OCI-LY1 (cell line): ENCODE measurements at regions not wholly inside any gene's neighbourhood (a gene's known extent, or its start where the extent isn't known, plus 50 kb on each side); places are given as distances from the start of the nearest gene placed in this dataset.

Experiments
- H2AFZ ChIP-seq: fragments of 200-600 bp; sonication (generic), shearing (Covaris generic); 2 replicates; pipeline ENCODE4 v1.6.0; 2014; ENCODE audit warnings: antibody characterized with exemption, mild to moderate bottlenecking, low read length
- H3F3A ChIP-seq: fragments of 200-600 bp; sonication (generic), shearing (Covaris generic); 2 replicates; pipeline ENCODE4 v1.6.0; 2014; ENCODE audit warnings: mild to moderate bottlenecking, antibody characterized with exemption, low read length, moderate library complexity; ENCODE audit not compliant: insufficient read depth
- H3K27ac ChIP-seq: fragments of 200-600 bp; sonication (generic); 2 replicates; pipeline ENCODE4 v1.5.1; 2014; ENCODE audit warnings: low read length, mixed run types, mild to moderate bottlenecking, low read depth; ENCODE audit not compliant: poor library complexity, severe bottlenecking
- H3K27me3 ChIP-seq: fragments of 200-600 bp; sonication (generic); 2 replicates; pipeline ENCODE4 v1.6.0; 2014; ENCODE audit warnings: antibody characterized with exemption, mild to moderate bottlenecking, low read length, moderate library complexity; ENCODE audit not compliant: insufficient read depth
- H3K36me3 ChIP-seq: fragments of 200-600 bp; sonication (generic); 2 replicates; pipeline ENCODE4 v1.6.1; 2014; ENCODE audit warnings: mild to moderate bottlenecking, antibody characterized with exemption, low read length, moderate library complexity, mixed read lengths; ENCODE audit not compliant: insufficient read depth
- H3K4me1 ChIP-seq: fragments of 200-600 bp; sonication (generic); 2 replicates; pipeline ENCODE4 v1.5.1; 2014; ENCODE audit warnings: mild to moderate bottlenecking, low read length, moderate library complexity; ENCODE audit not compliant: insufficient read depth, severe bottlenecking
- H3K4me2 ChIP-seq: fragments of 200-600 bp; sonication (generic), shearing (Covaris generic); 2 replicates; pipeline ENCODE4 v1.6.1; 2014; ENCODE audit warnings: low read length
- H3K4me3 ChIP-seq: fragments of 200-600 bp; sonication (generic); 2 replicates; pipeline ENCODE4 v1.5.1; 2014; ENCODE audit warnings: low read length, low read depth, mild to moderate bottlenecking, mixed read lengths; ENCODE audit not compliant: poor library complexity, severe bottlenecking
- H3K79me2 ChIP-seq: fragments of 200-600 bp; shearing (Covaris generic); 2 replicates; pipeline ENCODE4 v1.6.1; 2016; ENCODE audit warnings: mixed run types, low read length, mixed read lengths; ENCODE audit not compliant: insufficient read depth
- H3K9ac ChIP-seq: fragments of 200-600 bp; sonication (generic), shearing (Covaris generic); 2 replicates; pipeline ENCODE4 v1.6.1; 2014; ENCODE audit warnings: mild to moderate bottlenecking, low read length, mixed read lengths
- H3K9me2 ChIP-seq: fragments of 200-600 bp; sonication (generic), shearing (Covaris generic); 2 replicates; pipeline ENCODE4 v1.6.1; 2014; ENCODE audit warnings: low read depth, mild to moderate bottlenecking, low read length, mixed read lengths
- H3K9me3 ChIP-seq: fragments of 200-600 bp; shearing (Covaris generic); 2 replicates; pipeline ENCODE4 v1.6.1; 2014; ENCODE audit warnings: low read length, mixed read lengths
- H4K20me1 ChIP-seq: fragments of 200-600 bp; sonication (generic), shearing (Covaris generic); 2 replicates; pipeline ENCODE4 v1.6.0; 2016; ENCODE audit warnings: mild to moderate bottlenecking, low read length; ENCODE audit not compliant: insufficient read depth
- EZH2 ChIP-seq: fragments of 200-600 bp; sonication (generic), shearing (Covaris generic); IDR thresholded peaks from 2 replicates; pipeline ENCODE4 v1.8.0; 2017; ENCODE audit warnings: borderline replicate concordance, mixed run types, mild to moderate bottlenecking, antibody characterized with exemption, low read length, moderate library complexity, mixed read lengths
- TF ChIP-seq, protein P1 (sequence below): fragments of 200-600 bp; sonication (generic), shearing (Covaris generic); IDR thresholded peaks from 2 replicates; pipeline ENCODE4 v1.5.1; 2017; ENCODE audit warnings: mild to moderate bottlenecking, antibody characterized with exemption, low read length, moderate library complexity, mixed read lengths

DNA sequence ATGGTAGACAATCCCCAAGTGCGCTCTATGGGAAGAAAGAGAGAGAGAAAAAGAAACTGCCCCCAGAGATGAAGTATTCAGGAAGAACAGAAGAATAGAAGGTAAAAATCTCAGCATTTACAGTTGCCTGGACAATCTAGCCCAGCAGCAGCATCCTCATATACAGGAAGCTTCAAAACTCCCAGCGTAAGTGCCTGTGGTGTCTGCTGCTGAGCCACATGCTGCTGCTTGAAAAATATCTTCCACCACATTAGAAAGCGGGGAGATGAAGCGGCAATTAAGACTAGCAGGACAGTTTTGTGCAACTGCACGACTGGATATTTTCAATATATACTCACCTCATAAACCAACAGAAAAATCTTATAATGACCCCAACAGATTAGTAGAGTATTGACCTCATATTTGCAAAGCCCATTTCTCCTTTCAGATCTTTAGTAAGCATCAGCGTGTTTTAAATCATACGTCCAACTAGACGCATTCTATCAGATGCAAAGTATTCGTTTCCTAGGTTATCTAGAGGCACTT, 972.0 kb upstream of the TENM3 start:
- no peaks in the 10 kb centered on the region for H3F3A ChIP-seq
- no peaks in the 10 kb centered on the region for H3K9me2 ChIP-seq
- H3K4me2 ChIP-seq = no peak overlapping the region
- no peak overlapping the region for H3K9ac ChIP-seq
- no peaks in the 10 kb centered on the region for H3K4me1 ChIP-seq
- H3K27me3 ChIP-seq = no peaks in the 10 kb centered on the region; the same call in 1 of the 2 replicates
- no peaks in the 10 kb centered on the region for H3K79me2 ChIP-seq
- no peaks in the 10 kb centered on the region for H4K20me1 ChIP-seq
- no peak for TF ChIP-seq EZH2
- TF ChIP-seq, protein P1, sequence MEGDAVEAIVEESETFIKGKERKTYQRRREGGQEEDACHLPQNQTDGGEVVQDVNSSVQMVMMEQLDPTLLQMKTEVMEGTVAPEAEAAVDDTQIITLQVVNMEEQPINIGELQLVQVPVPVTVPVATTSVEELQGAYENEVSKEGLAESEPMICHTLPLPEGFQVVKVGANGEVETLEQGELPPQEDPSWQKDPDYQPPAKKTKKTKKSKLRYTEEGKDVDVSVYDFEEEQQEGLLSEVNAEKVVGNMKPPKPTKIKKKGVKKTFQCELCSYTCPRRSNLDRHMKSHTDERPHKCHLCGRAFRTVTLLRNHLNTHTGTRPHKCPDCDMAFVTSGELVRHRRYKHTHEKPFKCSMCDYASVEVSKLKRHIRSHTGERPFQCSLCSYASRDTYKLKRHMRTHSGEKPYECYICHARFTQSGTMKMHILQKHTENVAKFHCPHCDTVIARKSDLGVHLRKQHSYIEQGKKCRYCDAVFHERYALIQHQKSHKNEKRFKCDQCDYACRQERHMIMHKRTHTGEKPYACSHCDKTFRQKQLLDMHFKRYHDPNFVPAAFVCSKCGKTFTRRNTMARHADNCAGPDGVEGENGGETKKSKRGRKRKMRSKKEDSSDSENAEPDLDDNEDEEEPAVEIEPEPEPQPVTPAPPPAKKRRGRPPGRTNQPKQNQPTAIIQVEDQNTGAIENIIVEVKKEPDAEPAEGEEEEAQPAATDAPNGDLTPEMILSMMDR = no peak
- no peak overlapping the region for H2AFZ ChIP-seq
- H3K36me3 ChIP-seq = no peaks in the 10 kb centered on the region
- H3K4me3 ChIP-seq = no peak overlapping the region
- H3K9me3 ChIP-seq = no peaks in the 10 kb centered on the region
- H3K27ac ChIP-seq = no peak overlapping the region

DNA sequence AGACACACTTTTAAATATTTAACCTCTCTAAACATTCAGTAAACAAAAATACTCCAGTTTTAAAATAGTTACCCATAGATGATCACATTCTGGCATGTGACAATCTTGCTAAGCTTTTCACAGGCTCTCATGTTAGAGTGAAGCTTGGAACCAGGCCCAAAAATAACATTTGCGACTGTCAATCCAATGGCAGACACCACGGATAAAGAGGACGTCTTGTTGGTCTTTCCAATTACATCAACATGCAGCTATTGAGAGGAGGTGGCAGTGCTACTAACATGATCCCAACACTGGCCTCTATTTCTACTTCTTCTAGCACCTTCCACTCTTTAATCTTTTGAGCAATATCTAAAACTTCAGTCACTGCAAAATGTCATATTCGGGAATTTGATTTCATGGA, 970.8 kb upstream of the TENM3 start:
- TF ChIP-seq EZH2 = no peak
- TF ChIP-seq, protein P1 = no peak
- H3F3A ChIP-seq = no peaks in the 10 kb centered on the region
- H3K79me2 ChIP-seq = no peaks in the 10 kb centered on the region
- no peak overlapping the region for H3K4me3 ChIP-seq
- H3K4me1 ChIP-seq = no peaks in the 10 kb centered on the region
- H2AFZ ChIP-seq = no peak overlapping the region
- no peaks in the 10 kb centered on the region for H4K20me1 ChIP-seq
- H3K4me2 ChIP-seq = no peak overlapping the region
- H3K9me2 ChIP-seq = no peaks in the 10 kb centered on the region
- no peaks in the 10 kb centered on the region for H3K9me3 ChIP-seq
- no peaks in the 10 kb centered on the region for H3K36me3 ChIP-seq
- H3K9ac ChIP-seq = no peak overlapping the region
- H3K27me3 ChIP-seq = no peaks in the 10 kb centered on the region
- no peak overlapping the region for H3K27ac ChIP-seq

DNA sequence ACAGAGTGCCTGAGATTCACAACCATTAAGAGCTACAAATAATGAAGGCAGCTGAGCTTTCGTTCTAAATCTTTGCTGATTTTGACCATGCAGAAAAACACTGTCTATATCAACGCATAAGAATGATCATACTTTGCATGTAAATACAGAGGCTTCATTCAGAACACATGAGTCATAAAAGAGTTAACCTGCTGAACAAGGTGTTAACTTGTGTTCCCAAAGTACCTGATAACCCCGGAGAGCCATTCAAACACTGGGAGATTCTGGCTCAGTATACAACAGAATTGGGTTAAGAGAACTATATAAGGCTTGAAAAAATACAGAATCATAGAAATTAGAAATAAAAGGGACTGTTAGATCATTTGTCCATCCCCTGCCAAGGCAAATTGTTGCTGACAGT, 964.3 kb upstream of the TENM3 start:
- Histone ChIP-seq H3K36me3 (no peaks in the 10 kb centered on the region), H3K27ac (no peak overlapping the region), H3K4me1 (no peaks in the 10 kb centered on the region), H3K27me3 (no peaks in the 10 kb centered on the region), H3K9me2 (no peaks in the 10 kb centered on the region), H3F3A (no peaks in the 10 kb centered on the region), H3K4me2 (no peak overlapping the region), H3K79me2 (no peaks in the 10 kb centered on the region), H4K20me1 (no peaks in the 10 kb centered on the region), H3K9me3 (no peaks in the 10 kb centered on the region), H3K4me3 (no peak overlapping the region), H2AFZ (no peak overlapping the region), H3K9ac (no peak overlapping the region)
- TF ChIP-seq, protein P1 = no peak
